HCT116 (cell line): ENCODE measurements at regions not wholly inside any gene's neighbourhood (a gene's known extent, or its start where the extent isn't known, plus 50 kb on each side); places are given as distances from the start of the nearest gene placed in this dataset.

Experiments used
- ATAC-seq: fragments of 200-7000 bp; cut with Tn5 transposase; 2 replicates; pipeline ENCODE4 v1.9.1; 2020; ENCODE audit warnings: mild to moderate bottlenecking, moderate library complexity
- BruUV-seq: library from RNA; stranded (reverse); fragments of 400-500 nt; replicated peaks from 2 replicates; lab custom pipeline; 2021; lab: Mats Ljungman, UMichigan
- CTCF ChIA-PET: fragments of 300-600 bp; sonication (Branson Sonifier 250); formaldehyde crosslinking; loops from one replicate; lab custom pipeline; 2021; ENCODE audit warnings: antibody characterized with exemption; lab: Charles Lee
- POLR2A ChIA-PET: fragments of 300-600, 350-600 bp; sonication (Branson Sonifier 250); formaldehyde crosslinking; loops from one replicate; lab custom pipeline; 2021; ENCODE audit warnings: antibody characterized with exemption; lab: Charles Lee
- RAD21 ChIA-PET, 2 experiments: fragments of 300-600 bp; sonication (Branson Sonifier 250); formaldehyde crosslinking; loops; one replicate each; lab custom pipeline; 2023; ENCODE audit warnings: low total read pairs in 2 of 2; ENCODE audit not compliant: uncharacterized antibody in 2 of 2, unreplicated experiment in 2 of 2, low non-redundant PET in 1 of 2; lab: Charles Lee
- DNase-seq: peaks from one replicate; pipeline ENCODE4 v3.0.0-alpha.2; 2010; ENCODE audit warnings: low read depth, low spot score
- H2AFZ ChIP-seq: fragments of 200-600 bp; shearing (Covaris generic), sonication (generic); 2 replicates; pipeline ENCODE4 v1.6.1; 2017; ENCODE audit warnings: low read depth, mixed run types, mixed read lengths, antibody characterized with exemption, low read length; ENCODE audit not compliant: poor library complexity, severe bottlenecking
- H3K27ac ChIP-seq: 2 replicates; pipeline ENCODE4 v1.5.1; 2012; ENCODE audit warnings: low read depth, low read length
- H3K27me3 ChIP-seq: fragments of 200-600 bp; sonication (generic); 2 replicates; pipeline ENCODE4 v1.6.1; 2016; ENCODE audit warnings: mixed run types, low read length, mixed read lengths; ENCODE audit not compliant: insufficient read depth
- H3K36me3 ChIP-seq, 2 experiments: fragments of 200-500 bp in 1 of 2; fragments of 200-600 bp in 1 of 2; sonication (Bioruptor generic) in 1 of 2; sonication (generic) in 1 of 2; 2 replicates each; pipeline versions ENCODE4 v1.5.1 to v1.6.1; 2014 to 2016; ENCODE audit warnings: low read length in 2 of 2, inconsistent platforms in 1 of 2, mixed read lengths in 1 of 2, mixed run types in 1 of 2; ENCODE audit not compliant: insufficient read depth in 2 of 2, control insufficient read depth in 1 of 2
- H3K4me1 ChIP-seq, 2 experiments: fragments of 200-600 bp in 1 of 2; sonication (generic) in 1 of 2; 2 replicates each; pipeline versions ENCODE4 v1.5.1 to v1.6.1; 2012 to 2017; ENCODE audit warnings: low read length in 2 of 2, inconsistent platforms in 1 of 2, mild to moderate bottlenecking in 1 of 2, mixed read lengths in 1 of 2, mixed run types in 1 of 2, moderate library complexity in 1 of 2; ENCODE audit not compliant: insufficient read depth in 2 of 2, control insufficient read depth in 1 of 2
- H3K4me2 ChIP-seq: fragments of 200-600 bp; sonication (generic); 2 replicates; pipeline ENCODE4 v1.6.1; 2017; ENCODE audit warnings: mixed run types, low read length, mixed read lengths
- H3K4me3 ChIP-seq, 2 experiments: fragments of 200-600 bp in 1 of 2; sonication (generic) in 1 of 2; replicated peaks in 1 of 2; 2 replicates each; pipeline ENCODE4 v1.5.1; 2011 to 2016; ENCODE audit warnings: low read length in 2 of 2, control low read depth in 1 of 2, low read depth in 1 of 2, mild to moderate bottlenecking in 1 of 2, mixed read lengths in 1 of 2, mixed run types in 1 of 2
- H3K79me2 ChIP-seq: fragments of 200-600 bp; sonication (generic); 2 replicates; pipeline ENCODE4 v1.6.1; 2017; ENCODE audit warnings: mild to moderate bottlenecking, mixed run types, low read length, moderate library complexity, mixed read lengths; ENCODE audit not compliant: insufficient read depth
- H3K9ac ChIP-seq: fragments of 200-600 bp; sonication (generic); 2 replicates; pipeline ENCODE4 v1.6.1; 2016; ENCODE audit warnings: low read length, mixed read lengths
- H3K9me2 ChIP-seq: fragments of 200-600 bp; sonication (generic), shearing (Covaris generic); 2 replicates; pipeline ENCODE4 v1.6.1; 2017; ENCODE audit warnings: mixed run types, mild to moderate bottlenecking, moderate library complexity; ENCODE audit not compliant: insufficient read depth
- H3K9me3 ChIP-seq, 2 experiments: fragments of 200-500 bp in 1 of 2; fragments of 200-600 bp in 1 of 2; sonication (Bioruptor generic) in 1 of 2; sonication (generic) in 1 of 2; 2 replicates each; pipeline ENCODE4 v1.6.1; 2014 to 2017; ENCODE audit warnings: low read length in 2 of 2, mixed read lengths in 2 of 2, inconsistent platforms in 1 of 2, low read depth in 1 of 2, mild to moderate bottlenecking in 1 of 2, mixed run types in 1 of 2, moderate library complexity in 1 of 2; ENCODE audit not compliant: control insufficient read depth in 1 of 2, insufficient read depth in 1 of 2
- H4K20me1 ChIP-seq: fragments of 200-600 bp; sonication (generic), shearing (Covaris generic); 2 replicates; pipeline ENCODE4 v1.6.1; 2017; ENCODE audit warnings: mixed run types, mild to moderate bottlenecking, moderate library complexity; ENCODE audit not compliant: insufficient read depth
- CBX3 ChIP-seq: IDR thresholded peaks from 2 replicates; pipeline ENCODE4 v1.6.1; 2012; ENCODE audit warnings: low read depth
- EGR1 ChIP-seq: IDR thresholded peaks from 2 replicates; pipeline ENCODE4 v1.6.1; 2012; ENCODE audit warnings: low read depth
- ELF1 ChIP-seq: IDR thresholded peaks from 2 replicates; pipeline ENCODE4 v1.6.1; 2012; ENCODE audit warnings: low read depth, borderline replicate concordance
- EZH2 ChIP-seq: fragments of 200-600 bp; sonication (generic); IDR thresholded peaks from 2 replicates; pipeline ENCODE4 v1.6.1; 2017; ENCODE audit warnings: antibody characterized with exemption, mixed run types
- EZH2phosphoT487 ChIP-seq: fragments of 200-600 bp; IDR thresholded peaks from 2 replicates; pipeline ENCODE4 v1.6.1; 2018; ENCODE audit warnings: antibody characterized with exemption, borderline replicate concordance
- POLR2A ChIP-seq: IDR thresholded peaks from 2 replicates; pipeline ENCODE4 v1.7.0; 2011; ENCODE audit warnings: borderline replicate concordance; ENCODE audit not compliant: insufficient read depth, insufficient read length; ENCODE audit errors: extremely low read depth
- POLR2AphosphoS5 ChIP-seq: IDR thresholded peaks from 2 replicates; pipeline ENCODE4 v1.6.1; 2011; ENCODE audit warnings: mild to moderate bottlenecking, low read depth, low read length, moderate library complexity
- RAD21 ChIP-seq: IDR thresholded peaks from 2 replicates; pipeline ENCODE4 v1.6.1; 2012; ENCODE audit warnings: low read depth, mild to moderate bottlenecking
- REST ChIP-seq: IDR thresholded peaks from 2 replicates; pipeline ENCODE4 v1.6.1; 2012; ENCODE audit warnings: low read depth
- SIN3A ChIP-seq: IDR thresholded peaks from 2 replicates; pipeline ENCODE4 v1.6.1; 2012; ENCODE audit warnings: low read depth
- YY1 ChIP-seq: IDR thresholded peaks from 2 replicates; pipeline ENCODE4 v1.6.1; 2011; ENCODE audit warnings: low read length, low read depth, moderate library complexity, mild to moderate bottlenecking; ENCODE audit not compliant: insufficient replicate concordance; ENCODE audit errors: extremely low read depth
- ZBTB33 ChIP-seq: IDR thresholded peaks from 2 replicates; pipeline ENCODE4 v1.6.1; 2011; ENCODE audit warnings: mild to moderate bottlenecking, low read length, moderate library complexity; ENCODE audit not compliant: insufficient replicate concordance; ENCODE audit errors: extremely low read depth
- ZFX ChIP-seq: fragments of 450-650 bp; IDR thresholded peaks from 2 replicates; pipeline ENCODE4 v1.6.1; 2017
- ZNF274 ChIP-seq: fragments of 200-500 bp; sonication (Bioruptor generic); IDR thresholded peaks from 2 replicates; pipeline ENCODE4 v1.6.1; 2014; ENCODE audit warnings: mild to moderate bottlenecking, low read depth, low read length, inconsistent platforms
- intact Hi-C: fragments of 100-400 bp; cut with micrococcal nuclease; formaldehyde crosslinking; loops from 2 replicates; pipeline ENCODE4 v1.10.0; 2022

- TF ChIP-seq YY1: no peak
- TF ChIP-seq ZNF274: no peak
- TF ChIP-seq POLR2A: no peak
- TF ChIP-seq EZH2phosphoT487: no peak
- TF ChIP-seq ZBTB33: no peak
- no peak for TF ChIP-seq POLR2AphosphoS5
- TF ChIP-seq EZH2: no peak
- no peak for TF ChIP-seq CBX3
- no peak for TF ChIP-seq REST
- TF ChIP-seq SIN3A: no peak
- TF ChIP-seq ZFX: no peak
- TF ChIP-seq EGR1: no peak
- TF ChIP-seq ELF1: no peak
- no peak for TF ChIP-seq RAD21
- RAD21 ChIA-PET: no interaction called here
- DNase-seq (no peak), ATAC-seq (no peak)
- H3K4me1 ChIP-seq: no peaks in the 10 kb centered on the region
- no peaks in the 10 kb centered on the region; a peak in 1 of 4 replicates for H3K9me3 ChIP-seq
- no peak overlapping the region for H3K27ac ChIP-seq
- no peak overlapping the region for H3K4me2 ChIP-seq
- H3K9me2 ChIP-seq: no peaks in the 10 kb centered on the region
- H2AFZ ChIP-seq: no peak overlapping the region
- H3K36me3 ChIP-seq: no peaks in the 10 kb centered on the region
- no peak overlapping the region for H3K4me3 ChIP-seq
- BruUV-seq: no TSS peak
- intact Hi-C loops: no loop called here
- H3K27me3 ChIP-seq: no peaks in the 10 kb centered on the region
- CTCF ChIA-PET: no interaction called here
- H3K79me2 ChIP-seq: no peaks in the 10 kb centered on the region
- no peaks in the 10 kb centered on the region for H4K20me1 ChIP-seq
- POLR2A ChIA-PET: no interaction called here
- no peak overlapping the region for H3K9ac ChIP-seq
Observed at GRCh38 chr10:81026591-81026990, 488.9 kb downstream of the SH2D4B start.
